Esophagus squamous epithelium (tissue), 5 donors: ENCODE measurements at regions not wholly inside any gene's neighbourhood (a gene's known extent, or its start where the extent isn't known, plus 50 kb on each side); places are given as distances from the start of the nearest gene placed in this dataset.

ENCODE experiments used
- DNase-seq: peaks from one replicate; lab custom pipeline; 2025; lab: John Stamatoyannopoulos, UW
- H3K27ac ChIP-seq, 4 donors: fragments of 200-600 bp; sonication (generic); one replicate each; pipeline ENCODE4 v1.5.1; 2016 to 2019; ENCODE audit warnings: mild to moderate bottlenecking in 1 of 4
- H3K27me3 ChIP-seq, 4 donors: fragments of 200-600 bp; sonication (generic); 1 replicate in 3 of 4; 2 replicates in 1 of 4; pipeline versions ENCODE4 v1.5.1 to v1.6.0; 2017 to 2021; ENCODE audit warnings: antibody characterized with exemption in 1 of 4
- H3K36me3 ChIP-seq, 3 donors: fragments of 200-600 bp; sonication (generic); one replicate each; pipeline ENCODE4 v1.5.1; 2016 to 2019
- H3K4me1 ChIP-seq, 3 donors: fragments of 200-600 bp; sonication (generic); one replicate each; pipeline ENCODE4 v1.5.1; 2017 to 2019
- H3K4me3 ChIP-seq, 4 donors: fragments of 200-600 bp; sonication (generic); 1 replicate in 3 of 4; 2 replicates in 1 of 4; pipeline ENCODE4 v1.5.1; 2016 to 2019; ENCODE audit warnings: mild to moderate bottlenecking in 2 of 4, moderate library complexity in 1 of 4
- H3K9me3 ChIP-seq, 3 donors: fragments of 200-600 bp; sonication (generic); one replicate each; pipeline ENCODE4 v1.5.1; 2016 to 2019
- POLR2A ChIP-seq, 4 donors: fragments of 450-650 bp; IDR thresholded peaks; one replicate each; pipeline ENCODE4 v1.6.1; 2017; ENCODE audit warnings: antibody characterized with exemption in 4 of 4, mild to moderate bottlenecking in 4 of 4, moderate library complexity in 3 of 4
- WGBS, 2 donors: methylation state at CpG; one replicate each; pipeline ENCODE4 v1.1.5; 2018; 5-methylcytosine and 5-hydroxymethylcytosine counted together
- intact Hi-C: fragments of 100-400 bp; cut with DNase I; formaldehyde crosslinking; loops from one replicate; pipeline ENCODE4 v1.15.0; 2022
- TF ChIP-seq, protein P1 (sequence below), 6 experiments: fragments of 450-650 bp in 4 of 6; fragments of 200-600 bp in 2 of 6; sonication (generic) in 2 of 6; IDR thresholded peaks; one replicate each; pipeline ENCODE4 v1.5.1; 2016 to 2019; ENCODE audit warnings: antibody characterized with exemption in 6 of 6, mild to moderate bottlenecking in 4 of 6, moderate library complexity in 4 of 6
- donor health status: DM: yes; HTN: yes; CAD: no.

DNA sequence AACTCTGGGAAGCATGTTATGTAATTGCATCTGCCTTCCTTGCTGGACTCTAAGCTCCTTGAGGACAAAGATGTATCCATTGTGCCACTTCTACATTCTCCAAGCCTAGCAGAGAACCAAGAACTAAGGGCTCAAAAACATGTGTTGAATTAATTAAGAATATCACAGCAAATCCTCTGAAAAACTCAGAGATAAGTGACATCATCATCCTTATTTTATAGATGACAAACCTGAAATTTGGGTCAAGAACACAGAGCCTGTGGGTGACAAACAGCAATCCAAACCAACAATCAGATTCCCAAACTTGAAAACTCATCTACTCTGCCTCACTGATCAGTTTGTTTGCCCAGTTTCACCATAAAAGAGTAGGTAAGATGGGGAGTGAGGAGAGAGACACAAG lies 503.6 kb upstream of the LRRN3 start:
- Histone ChIP-seq H3K36me3 (no peaks in the 10 kb centered on the region), H3K9me3 (no peaks in the 10 kb centered on the region), H3K4me1 (no peaks in the 10 kb centered on the region), H3K4me3 (no peak overlapping the region), H3K27me3 (no peaks in the 10 kb centered on the region), H3K27ac (no peak overlapping the region)
- no peak for DNase-seq
- no peak for TF ChIP-seq POLR2A (IDR thresholded peaks at IDR 0.05)
- TF ChIP-seq, protein P1, sequence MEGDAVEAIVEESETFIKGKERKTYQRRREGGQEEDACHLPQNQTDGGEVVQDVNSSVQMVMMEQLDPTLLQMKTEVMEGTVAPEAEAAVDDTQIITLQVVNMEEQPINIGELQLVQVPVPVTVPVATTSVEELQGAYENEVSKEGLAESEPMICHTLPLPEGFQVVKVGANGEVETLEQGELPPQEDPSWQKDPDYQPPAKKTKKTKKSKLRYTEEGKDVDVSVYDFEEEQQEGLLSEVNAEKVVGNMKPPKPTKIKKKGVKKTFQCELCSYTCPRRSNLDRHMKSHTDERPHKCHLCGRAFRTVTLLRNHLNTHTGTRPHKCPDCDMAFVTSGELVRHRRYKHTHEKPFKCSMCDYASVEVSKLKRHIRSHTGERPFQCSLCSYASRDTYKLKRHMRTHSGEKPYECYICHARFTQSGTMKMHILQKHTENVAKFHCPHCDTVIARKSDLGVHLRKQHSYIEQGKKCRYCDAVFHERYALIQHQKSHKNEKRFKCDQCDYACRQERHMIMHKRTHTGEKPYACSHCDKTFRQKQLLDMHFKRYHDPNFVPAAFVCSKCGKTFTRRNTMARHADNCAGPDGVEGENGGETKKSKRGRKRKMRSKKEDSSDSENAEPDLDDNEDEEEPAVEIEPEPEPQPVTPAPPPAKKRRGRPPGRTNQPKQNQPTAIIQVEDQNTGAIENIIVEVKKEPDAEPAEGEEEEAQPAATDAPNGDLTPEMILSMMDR (IDR thresholded peaks at IDR 0.05): no peak
- intact Hi-C loops: no loop called here

DNA sequence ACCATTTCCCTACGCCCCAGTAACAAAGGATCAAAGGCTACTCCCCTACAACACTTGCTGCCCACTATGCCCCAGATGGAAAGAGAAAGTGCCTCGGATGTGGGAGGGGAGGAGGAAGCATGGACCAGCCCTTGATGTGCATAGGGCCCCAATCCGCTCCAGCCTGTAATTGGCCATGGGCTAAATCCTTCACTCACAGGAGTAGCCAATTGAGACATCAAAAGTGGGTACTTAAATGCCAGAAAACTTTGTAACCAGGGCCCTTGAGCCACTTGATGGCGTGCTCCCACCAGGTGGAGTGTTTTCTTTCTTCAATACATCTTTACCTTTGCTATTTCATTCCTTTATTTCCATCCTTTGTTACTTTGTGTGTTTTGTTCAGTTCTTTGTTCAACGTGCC lies 500.5 kb upstream of the LRRN3 start:
- H3K4me1 ChIP-seq: no peaks in the 10 kb centered on the region
- intact Hi-C loops: no loop called here
- H3K36me3 ChIP-seq: no peaks in the 10 kb centered on the region
- 62 to 76% methylated on average over 5 of the region's 5 CpGs for WGBS, 2 donors
- H3K27ac ChIP-seq: no peak overlapping the region
- H3K9me3 ChIP-seq: no peaks in the 10 kb centered on the region
- TF ChIP-seq, protein P1 (IDR thresholded peaks at IDR 0.05): no peak
- no peak for TF ChIP-seq POLR2A (IDR thresholded peaks at IDR 0.05)
- no peak overlapping the region for H3K4me3 ChIP-seq
- no peak for DNase-seq
- H3K27me3 ChIP-seq: no peaks in the 10 kb centered on the region

DNA sequence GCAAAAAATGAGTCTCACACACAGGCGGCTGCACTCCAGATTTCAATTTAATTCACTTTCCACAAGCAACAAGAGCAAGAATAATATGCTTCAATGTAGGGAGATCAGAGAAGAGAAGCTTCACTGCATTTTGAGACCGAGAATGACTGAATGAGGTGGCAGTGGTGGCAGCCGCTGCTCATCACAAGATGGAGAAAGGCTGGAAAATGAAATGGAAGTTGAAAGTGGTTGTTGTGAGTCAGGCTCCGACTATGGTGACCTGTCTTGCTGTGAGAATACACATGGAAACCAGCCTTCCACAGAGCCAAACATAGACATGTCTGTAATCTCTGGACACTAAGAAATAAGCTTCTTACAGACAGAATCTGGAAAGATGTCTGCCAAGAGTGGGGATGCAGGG lies 499.6 kb upstream of the LRRN3 start:
- H3K27me3 ChIP-seq: no peaks in the 10 kb centered on the region
- H3K36me3 ChIP-seq: no peaks in the 10 kb centered on the region
- H3K4me1 ChIP-seq: no peaks in the 10 kb centered on the region
- no peak for TF ChIP-seq POLR2A (IDR thresholded peaks at IDR 0.05)
- TF ChIP-seq, protein P1 (IDR thresholded peaks at IDR 0.05): no peak
- H3K27ac ChIP-seq: no peak overlapping the region
- no peak overlapping the region for H3K4me3 ChIP-seq
- no peak for DNase-seq
- intact Hi-C loops: no loop called here
- 57 to 73% methylated on average over 4 of the region's 4 CpGs for WGBS, 2 donors
- H3K9me3 ChIP-seq: no peaks in the 10 kb centered on the region

DNA sequence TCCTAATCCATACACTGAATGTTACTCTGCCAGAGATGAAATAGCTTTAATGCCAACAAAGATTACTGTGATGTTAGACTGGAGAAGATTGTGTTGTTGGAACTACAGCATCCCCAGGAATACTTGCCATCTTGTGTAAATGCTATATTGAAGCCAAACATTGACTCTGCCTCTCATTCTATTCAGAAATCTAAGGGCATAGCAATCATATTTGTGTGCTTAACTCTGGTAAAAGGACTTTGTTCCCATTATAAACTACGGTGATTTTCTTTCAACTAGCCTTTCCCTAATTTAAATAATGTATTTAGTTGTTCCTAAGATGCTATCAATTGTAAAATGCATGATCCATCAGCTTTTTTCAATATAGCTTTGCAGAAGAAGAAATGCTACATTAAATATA lies 498.4 kb upstream of the LRRN3 start:
- H3K4me3 ChIP-seq: no peak overlapping the region
- no peak for DNase-seq
- intact Hi-C loops: no loop called here
- TF ChIP-seq POLR2A (IDR thresholded peaks at IDR 0.05): no peak
- TF ChIP-seq, protein P1 (IDR thresholded peaks at IDR 0.05): no peak
- no peaks in the 10 kb centered on the region for H3K4me1 ChIP-seq
- no peak overlapping the region for H3K27ac ChIP-seq
- no peaks in the 10 kb centered on the region for H3K36me3 ChIP-seq
- H3K27me3 ChIP-seq: no peaks in the 10 kb centered on the region
- WGBS, 2 donors: 24 to 29% methylated on average over 1 of the region's 1 CpG
- no peaks in the 10 kb centered on the region for H3K9me3 ChIP-seq

DNA sequence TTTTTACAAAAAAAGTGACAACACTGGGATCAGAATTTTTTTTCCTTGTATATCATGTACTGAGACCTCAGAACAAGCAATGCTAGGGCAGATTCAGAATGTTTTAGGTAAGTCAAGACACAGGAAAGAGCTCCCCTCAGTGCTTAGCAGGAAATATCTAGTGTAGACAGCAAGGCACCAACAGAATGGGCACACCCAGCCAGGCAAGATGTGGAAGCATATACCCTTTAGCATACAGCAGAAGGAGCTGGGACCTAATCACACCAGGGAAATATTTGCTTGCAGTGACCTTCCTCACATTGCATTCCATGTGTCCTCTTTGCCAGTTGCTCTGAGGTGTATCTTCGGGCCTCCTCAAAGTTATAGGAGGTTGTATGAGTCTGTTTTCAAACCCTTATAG lies 497.6 kb upstream of the LRRN3 start:
- intact Hi-C loops: no loop called here
- H3K4me3 ChIP-seq: no peak overlapping the region

More for the DNA sequence above, 497.6 kb upstream of the LRRN3 start:
- Histone ChIP-seq H3K9me3 (no peaks in the 10 kb centered on the region), H3K27ac (no peak overlapping the region), H3K27me3 (no peaks in the 10 kb centered on the region), H3K36me3 (no peaks in the 10 kb centered on the region), H3K4me1 (no peaks in the 10 kb centered on the region)
- WGBS, 2 donors: 88% methylated on average over 1 of the region's 1 CpG
- no peak for DNase-seq
- no peak for TF ChIP-seq POLR2A (IDR thresholded peaks at IDR 0.05)
- TF ChIP-seq, protein P1 (IDR thresholded peaks at IDR 0.05): no peak
